Spleen (tissue), 7 donors: ENCODE measurements at regions not wholly inside any gene's neighbourhood (a gene's known extent, or its start where the extent isn't known, plus 50 kb on each side); places are given as distances from the start of the nearest gene placed in this dataset.

ENCODE experiments used
- POLR2A ChIP-seq, 3 donors: fragments of 450-650 bp; IDR thresholded peaks; one replicate each; pipeline ENCODE4 v1.5.1; 2017; ENCODE audit warnings: antibody characterized with exemption in 3 of 3, mild to moderate bottlenecking in 1 of 3
- TF ChIP-seq, protein P1 (sequence below), 11 experiments: fragments of 200-600 bp in 7 of 11; fragments of 450-650 bp in 4 of 11; sonication (generic) in 4 of 11; IDR thresholded peaks in 8 of 11; conservative IDR thresholded peaks in 3 of 11; 1 replicate in 7 of 11; 2 replicates in 4 of 11; pipeline versions ENCODE4 v1.4.0 to v1.8.0; 2016 to 2021; ENCODE audit warnings: antibody characterized with exemption in 11 of 11, inconsistent platforms in 4 of 11, mild to moderate bottlenecking in 1 of 11
- donor health status: DM: no; HTN: no; CAD: no; lungs with moderate emphysema.
- donor health status: DM: no; HTN: no; CAD: no.
- donor health status: DM: no; HTN: no; CAD: no.

DNA sequence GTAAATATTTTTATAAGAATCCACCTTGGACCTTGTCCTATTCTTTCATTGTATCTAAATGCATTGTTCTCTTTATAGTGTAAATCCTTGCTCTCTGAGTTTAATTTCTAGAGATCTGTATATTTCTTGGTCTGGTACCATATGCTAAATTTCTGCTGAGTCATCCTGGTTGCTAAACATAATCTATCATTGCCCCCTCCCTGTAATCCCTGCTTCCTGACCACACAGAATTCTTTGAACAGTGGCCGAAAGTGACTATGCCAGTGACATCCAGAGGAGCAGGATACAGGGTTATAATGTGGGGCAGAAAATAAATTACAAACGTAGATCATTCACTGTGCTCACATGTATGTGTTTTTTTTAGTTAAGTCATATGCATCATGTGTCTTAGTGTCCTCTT, 143.1 kb downstream of the DIPK2A start:
- TF ChIP-seq, protein P1, sequence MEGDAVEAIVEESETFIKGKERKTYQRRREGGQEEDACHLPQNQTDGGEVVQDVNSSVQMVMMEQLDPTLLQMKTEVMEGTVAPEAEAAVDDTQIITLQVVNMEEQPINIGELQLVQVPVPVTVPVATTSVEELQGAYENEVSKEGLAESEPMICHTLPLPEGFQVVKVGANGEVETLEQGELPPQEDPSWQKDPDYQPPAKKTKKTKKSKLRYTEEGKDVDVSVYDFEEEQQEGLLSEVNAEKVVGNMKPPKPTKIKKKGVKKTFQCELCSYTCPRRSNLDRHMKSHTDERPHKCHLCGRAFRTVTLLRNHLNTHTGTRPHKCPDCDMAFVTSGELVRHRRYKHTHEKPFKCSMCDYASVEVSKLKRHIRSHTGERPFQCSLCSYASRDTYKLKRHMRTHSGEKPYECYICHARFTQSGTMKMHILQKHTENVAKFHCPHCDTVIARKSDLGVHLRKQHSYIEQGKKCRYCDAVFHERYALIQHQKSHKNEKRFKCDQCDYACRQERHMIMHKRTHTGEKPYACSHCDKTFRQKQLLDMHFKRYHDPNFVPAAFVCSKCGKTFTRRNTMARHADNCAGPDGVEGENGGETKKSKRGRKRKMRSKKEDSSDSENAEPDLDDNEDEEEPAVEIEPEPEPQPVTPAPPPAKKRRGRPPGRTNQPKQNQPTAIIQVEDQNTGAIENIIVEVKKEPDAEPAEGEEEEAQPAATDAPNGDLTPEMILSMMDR (IDR thresholded peaks at IDR 0.05 in 8 of 11, conservative IDR thresholded peaks at IDR 0.05 in 3 of 11): no peak
- TF ChIP-seq POLR2A (IDR thresholded peaks at IDR 0.05): no peak
